ENCODE measurements at regions not wholly inside any gene's neighbourhood (a gene's known extent, or its start where the extent isn't known, plus 50 kb on each side); places are given as distances from the start of the nearest gene placed in this dataset.

- Mint-ChIP-seq H3K36me3 (ENCODE audit: insufficient read depth) (no peaks in the 10 kb centered on the region), H3K27ac (no peak overlapping the region), H3K27me3 (peaks cover 3% of the 10 kb centered on the region), H3K9me3 (ENCODE audit: low read depth) (no peaks in the 10 kb centered on the region), H3K4me3 (ENCODE audit: low read depth) (no peak overlapping the region), H3K4me1 (ENCODE audit: low read depth) (peaks cover 3% of the 10 kb centered on the region)
- TF ChIP-seq CTCF (IDR thresholded peaks at IDR 0.05; ENCODE audit: unreplicated experiment) = no peak
- DNase-seq (ENCODE audit: low spot score, unreplicated experiment) = no peak
Observed at GRCh38 chr4:144463236-144463635, 182.7 kb upstream of the HHIP start.

- TF ChIP-seq CTCF (IDR thresholded peaks at IDR 0.05; ENCODE audit: unreplicated experiment) = no peak
- Mint-ChIP-seq H3K4me1 (ENCODE audit: low read depth) (peaks cover 3% of the 10 kb centered on the region), H3K4me3 (ENCODE audit: low read depth) (no peak overlapping the region), H3K36me3 (ENCODE audit: insufficient read depth) (no peaks in the 10 kb centered on the region), H3K9me3 (ENCODE audit: low read depth) (no peaks in the 10 kb centered on the region), H3K27me3 (peaks cover 3% of the 10 kb centered on the region), H3K27ac (no peak overlapping the region)
- no peak for DNase-seq (ENCODE audit: low spot score, unreplicated experiment)
Observed at GRCh38 chr4:144463896-144464295, 182.1 kb upstream of the HHIP start.

GRCh38 chr4:144465546-144465945, 180.4 kb upstream of the HHIP start:
- Mint-ChIP-seq H3K27me3 (peaks cover 3% of the 10 kb centered on the region), H3K36me3 (ENCODE audit: insufficient read depth) (no peaks in the 10 kb centered on the region), H3K4me3 (ENCODE audit: low read depth) (no peak overlapping the region), H3K9me3 (ENCODE audit: low read depth) (no peaks in the 10 kb centered on the region), H3K4me1 (ENCODE audit: low read depth) (no peaks in the 10 kb centered on the region), H3K27ac (no peak overlapping the region)
- DNase-seq (ENCODE audit: low spot score, unreplicated experiment) = no peak
- TF ChIP-seq CTCF (IDR thresholded peaks at IDR 0.05; ENCODE audit: unreplicated experiment) = no peak

GRCh38 chr4:144480068-144480467, 165.9 kb upstream of the HHIP start:
- Mint-ChIP-seq H3K36me3 (ENCODE audit: insufficient read depth) (no peaks in the 10 kb centered on the region), H3K4me3 (ENCODE audit: low read depth) (no peak overlapping the region), H3K27ac (no peak overlapping the region), H3K27me3 (no peaks in the 10 kb centered on the region), H3K9me3 (ENCODE audit: low read depth) (peaks cover 19% of the 10 kb centered on the region), H3K4me1 (ENCODE audit: low read depth) (no peaks in the 10 kb centered on the region)
- DNase-seq (ENCODE audit: low spot score, unreplicated experiment) = no peak
- no peak for TF ChIP-seq CTCF (IDR thresholded peaks at IDR 0.05; ENCODE audit: unreplicated experiment)

- no peak for DNase-seq (ENCODE audit: low spot score, unreplicated experiment)
- H3K36me3 Mint-ChIP-seq (ENCODE audit: insufficient read depth) = no peaks in the 10 kb centered on the region
- H3K27me3 Mint-ChIP-seq = no peaks in the 10 kb centered on the region
Observed at GRCh38 chr4:144489831-144490230, 156.1 kb upstream of the HHIP start.

More at GRCh38 chr4:144489831-144490230, 156.1 kb upstream of the HHIP start:
- Mint-ChIP-seq H3K27ac (no peak overlapping the region), H3K9me3 (ENCODE audit: low read depth) (peaks cover 3% of the 10 kb centered on the region), H3K4me1 (ENCODE audit: low read depth) (no peaks in the 10 kb centered on the region), H3K4me3 (ENCODE audit: low read depth) (no peak overlapping the region)
- TF ChIP-seq CTCF (IDR thresholded peaks at IDR 0.05; ENCODE audit: unreplicated experiment) = no peak

Measured in progenitor cell of endocrine pancreas (in vitro differentiated cells).